Endothelial cell of umbilical vein (primary cell): ENCODE measurements at regions not wholly inside any gene's neighbourhood (a gene's known extent, or its start where the extent isn't known, plus 50 kb on each side); places are given as distances from the start of the nearest gene placed in this dataset.

Source experiments
- BruUV-seq: library from RNA; stranded (reverse); fragments of 400-500 nt; replicated peaks from 2 replicates; lab custom pipeline; 2021; lab: Mats Ljungman, UMichigan
- CTCF ChIA-PET: fragments of 300-600, 350-600 bp; sonication (Branson Sonifier 250); formaldehyde crosslinking; loops from one replicate; lab custom pipeline; 2021; ENCODE audit warnings: antibody characterized with exemption, inconsistent platforms; lab: Charles Lee
- POLR2A ChIA-PET: fragments of 300-600, 350-600 bp; sonication (Branson Sonifier 250); formaldehyde crosslinking; loops from one replicate; lab custom pipeline; 2021; ENCODE audit warnings: antibody characterized with exemption, inconsistent platforms; lab: Charles Lee
- DNase-seq: peaks from one replicate; pipeline ENCODE4 v3.0.0-alpha.2; 2011; ENCODE audit warnings: low read depth, low spot score
- FAIRE-seq: peaks from 2 replicates; lab custom pipeline; 2011; peaks lifted over from hg19 to GRCh38; lab: Jason Lieb, UNC
- H2AFZ ChIP-seq: 2 replicates; pipeline ENCODE4 v1.6.0; 2012; ENCODE audit warnings: low read depth, low read length, control low read depth, inconsistent platforms
- H3K27ac ChIP-seq: 2 replicates; pipeline ENCODE4 v1.5.1; 2011; ENCODE audit warnings: low read depth, mild to moderate bottlenecking, control low read depth, low read length, moderate library complexity; ENCODE audit not compliant: insufficient read depth
- H3K27me3 ChIP-seq, 2 experiments: 2 replicates each; pipeline versions ENCODE4 v1.6.0 to v1.6.1; 2011; ENCODE audit warnings: low read length in 2 of 2, mixed read lengths in 1 of 2; ENCODE audit not compliant: control insufficient read depth in 2 of 2, insufficient read depth in 2 of 2
- H3K36me3 ChIP-seq, 2 experiments: 2 replicates in 1 of 2; 3 replicates in 1 of 2; pipeline ENCODE4 v1.5.1; 2011; ENCODE audit warnings: low read length in 2 of 2, mild to moderate bottlenecking in 1 of 2, moderate library complexity in 1 of 2; ENCODE audit not compliant: control insufficient read depth in 2 of 2, insufficient read depth in 2 of 2; ENCODE audit errors: extremely low read depth in 1 of 2
- H3K4me1 ChIP-seq: 3 replicates; pipeline ENCODE4 v1.5.1; 2011; ENCODE audit warnings: mild to moderate bottlenecking, low read length; ENCODE audit not compliant: control insufficient read depth, insufficient read depth; ENCODE audit errors: extremely low read depth
- H3K4me2 ChIP-seq: 2 replicates; pipeline ENCODE4 v1.6.1; 2011; ENCODE audit warnings: low read length, control low read depth, mixed read lengths; ENCODE audit not compliant: insufficient read depth
- H3K4me3 ChIP-seq, 3 experiments: fragments of 200-600 bp in 1 of 3; sonication (generic), shearing (Covaris generic) in 1 of 3; replicated peaks in 1 of 3; 2 replicates each; pipeline ENCODE4 v1.5.1; 2011 to 2016; ENCODE audit warnings: control low read depth in 3 of 3, low read length in 3 of 3, mild to moderate bottlenecking in 2 of 3, inconsistent platforms in 1 of 3, low read depth in 1 of 3, moderate library complexity in 1 of 3; ENCODE audit not compliant: insufficient read depth in 1 of 3
- H3K79me2 ChIP-seq: 2 replicates; pipeline ENCODE4 v1.6.0; 2012; ENCODE audit warnings: low read length, inconsistent platforms; ENCODE audit not compliant: control insufficient read depth, insufficient read depth
- H3K9ac ChIP-seq: replicated peaks from 2 replicates; pipeline ENCODE3; 2011; ENCODE audit warnings: low read length, control low read depth; ENCODE audit not compliant: insufficient read depth; ENCODE audit errors: extremely low read depth
- H3K9me1 ChIP-seq: replicated peaks from 3 replicates; pipeline ENCODE4 v1.6.0; 2011; ENCODE audit warnings: mild to moderate bottlenecking, low read length; ENCODE audit not compliant: control insufficient read depth, insufficient read depth; ENCODE audit errors: extremely low read depth
- H3K9me3 ChIP-seq: replicated peaks from 2 replicates; pipeline ENCODE4 v1.5.1; 2012; ENCODE audit warnings: low read length, inconsistent platforms; ENCODE audit not compliant: control insufficient read depth, insufficient read depth
- H4K20me1 ChIP-seq: replicated peaks from 2 replicates; pipeline ENCODE3; 2011; ENCODE audit warnings: mild to moderate bottlenecking, low read length; ENCODE audit not compliant: control insufficient read depth, insufficient read depth; ENCODE audit errors: extremely low read depth
- EZH2 ChIP-seq: IDR thresholded peaks from 2 replicates; pipeline ENCODE4 v1.6.1; 2012; ENCODE audit warnings: borderline replicate concordance, low read depth, mild to moderate bottlenecking, moderate library complexity, low read length, inconsistent platforms; ENCODE audit not compliant: severe bottlenecking
- GATA2 ChIP-seq: IDR thresholded peaks from 2 replicates; pipeline ENCODE4 v1.7.0; 2011; ENCODE audit warnings: low read depth, mild to moderate bottlenecking, moderate library complexity, mixed read lengths, low read length; ENCODE audit not compliant: insufficient read length, insufficient read depth
- MAX ChIP-seq: IDR thresholded peaks from 2 replicates; pipeline ENCODE4 v1.6.1; 2011; ENCODE audit not compliant: insufficient read depth, insufficient read length
- MYC ChIP-seq: IDR thresholded peaks from one replicate; pipeline ENCODE4 v1.6.1; 2011; ENCODE audit warnings: mild to moderate bottlenecking, low read depth, low read length
- POLR2AphosphoS5 ChIP-seq: IDR thresholded peaks from 2 replicates; pipeline ENCODE4 v1.6.1; 2012; ENCODE audit warnings: low read depth, mild to moderate bottlenecking, control low read depth, low read length, moderate library complexity; ENCODE audit not compliant: insufficient read depth
- dilution Hi-C: fragments of 300-500 bp; cut with MboI; formaldehyde crosslinking; loops from one replicate; pipeline ENCODE4 v1.15.0; 2019; ENCODE audit warnings: low sequenced_read_pairs; ENCODE audit not compliant: extremely low pct_ligation_motif_present
- intact Hi-C: fragments of 100-400 bp; cut with micrococcal nuclease; formaldehyde crosslinking; loops from one replicate; pipeline ENCODE4 v1.10.0; 2022

- Histone ChIP-seq H3K27ac (peak overlapping the region; percentile 32), H3K79me2 (no peaks in the 10 kb centered on the region), H3K9me3 (no peaks in the 10 kb centered on the region), H3K9me1 (no peaks in the 10 kb centered on the region), H3K36me3 (no peaks in the 10 kb centered on the region), H3K9ac (peak overlapping the region; percentile 74), H3K27me3 (no peaks in the 10 kb centered on the region), H2AFZ (peak overlapping the region; percentile 98), H3K4me2 (peak overlapping the region; percentile 97), H3K4me1 (peaks cover 12% of the 10 kb centered on the region), H3K4me3 (peak overlapping the region; percentile 44 to 88 (median 87)), H4K20me1 (no peaks in the 10 kb centered on the region)
- dilution Hi-C loops (no loop called here), intact Hi-C loops (loop anchor here (1.0 to 2.0 kb wide), 5 partner anchors 131 to 357 kb away; partner anchors contain the start of gene MAP3K1)
- DNase-seq (peak; percentile 58), FAIRE-seq (peak; percentile 69)
- BruUV-seq: no TSS peak
- ChIA-PET POLR2A (no interaction called here), CTCF (interaction anchor here (0.9 to 1.7 kb wide), 5 partner anchors 23 to 357 kb away, joined by 3 to 4 read pairs (median 3); no protein-coding TSS in a partner anchor)
- peak; percentile 27 for TF ChIP-seq POLR2AphosphoS5
- TF ChIP-seq MYC: no peak
- no peak for TF ChIP-seq EZH2
- TF ChIP-seq MAX: no peak
- TF ChIP-seq GATA2: peak; percentile 8
Measured at GRCh38 chr5:56480705-56481427, 247.7 kb upstream of the ANKRD55 start.
